Mammary epithelial cell (primary cell): ENCODE measurements at regions not wholly inside any gene's neighbourhood (a gene's known extent, or its start where the extent isn't known, plus 50 kb on each side); places are given as distances from the start of the nearest gene placed in this dataset.

Experiments used
- CTCF ChIP-seq, 2 donors: IDR thresholded peaks in 1 of 2; conservative IDR thresholded peaks in 1 of 2; 2 replicates each; pipeline ENCODE4 v1.5.1; 2011 to 2012; ENCODE audit warnings: inconsistent platforms in 2 of 2, low read length in 2 of 2, mild to moderate bottlenecking in 2 of 2, control low read depth in 1 of 2, low read depth in 1 of 2; ENCODE audit not compliant: insufficient read depth in 1 of 2; ENCODE audit errors: extremely low read depth in 1 of 2
- EZH2 ChIP-seq: IDR thresholded peaks from 2 replicates; pipeline ENCODE4 v1.6.1; 2012; ENCODE audit warnings: low read length, inconsistent platforms, borderline replicate concordance

DNA sequence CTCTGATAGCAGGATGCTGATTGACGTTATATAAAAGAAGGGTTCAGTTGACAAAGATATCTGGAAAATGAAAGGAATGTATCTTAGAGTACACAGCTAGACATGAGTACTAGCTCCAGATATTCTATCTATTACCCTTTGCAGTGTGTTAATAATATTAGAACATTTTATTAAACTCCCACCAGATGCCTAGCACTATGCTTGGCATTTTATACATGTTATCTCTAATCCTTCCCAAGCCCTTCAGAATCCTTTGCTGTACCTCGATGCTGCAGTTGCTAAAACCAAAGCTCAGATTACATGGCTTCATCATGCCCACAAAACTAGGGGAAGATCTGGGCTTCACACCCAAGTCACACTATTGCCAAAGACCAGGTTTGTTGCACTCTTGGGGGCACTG lies 350.1 kb upstream of the AZI2 start:
- TF ChIP-seq CTCF (conservative IDR thresholded peaks at IDR 0.05 in 1 of 2, IDR thresholded peaks at IDR 0.05 in 1 of 2; ENCODE audit: extremely low read depth in 1 of 2, insufficient read depth in 1 of 2, low read depth in 1 of 2, low read length in 2 of 2): no peak
- no peak for TF ChIP-seq EZH2
